Ishikawa (cell line): ENCODE measurements at regions not wholly inside any gene's neighbourhood (a gene's known extent, or its start where the extent isn't known, plus 50 kb on each side); places are given as distances from the start of the nearest gene placed in this dataset.

Experiments
- EP300 ChIP-seq: IDR thresholded peaks from 2 replicates; pipeline ENCODE4 v1.6.1; 2012; ENCODE audit warnings: borderline replicate concordance
- MAX ChIP-seq: IDR thresholded peaks from 2 replicates; pipeline ENCODE4 v1.6.1; 2012
- REST ChIP-seq: IDR thresholded peaks from 2 replicates; pipeline ENCODE4 v1.6.1; 2012; ENCODE audit warnings: low read depth, mild to moderate bottlenecking

- TF ChIP-seq REST (no peak), EP300 (no peak), MAX (no peak)
These were observed 236.3 kb upstream of the N4BP1 start for GRCh38 chr16:48846277-48846676.
